Esophagus squamous epithelium (tissue), 5 donors: ENCODE measurements at regions not wholly inside any gene's neighbourhood (a gene's known extent, or its start where the extent isn't known, plus 50 kb on each side); places are given as distances from the start of the nearest gene placed in this dataset.

Experiments
- DNase-seq: peaks from one replicate; lab custom pipeline; 2025; lab: John Stamatoyannopoulos, UW
- H3K27ac ChIP-seq, 4 donors: fragments of 200-600 bp; sonication (generic); one replicate each; pipeline ENCODE4 v1.5.1; 2016 to 2019; ENCODE audit warnings: mild to moderate bottlenecking in 1 of 4
- H3K27me3 ChIP-seq, 4 donors: fragments of 200-600 bp; sonication (generic); 1 replicate in 3 of 4; 2 replicates in 1 of 4; pipeline versions ENCODE4 v1.5.1 to v1.6.0; 2017 to 2021; ENCODE audit warnings: antibody characterized with exemption in 1 of 4
- H3K36me3 ChIP-seq, 3 donors: fragments of 200-600 bp; sonication (generic); one replicate each; pipeline ENCODE4 v1.5.1; 2016 to 2019
- H3K4me1 ChIP-seq, 3 donors: fragments of 200-600 bp; sonication (generic); one replicate each; pipeline ENCODE4 v1.5.1; 2017 to 2019
- H3K4me3 ChIP-seq, 4 donors: fragments of 200-600 bp; sonication (generic); 1 replicate in 3 of 4; 2 replicates in 1 of 4; pipeline ENCODE4 v1.5.1; 2016 to 2019; ENCODE audit warnings: mild to moderate bottlenecking in 2 of 4, moderate library complexity in 1 of 4
- H3K9me3 ChIP-seq, 3 donors: fragments of 200-600 bp; sonication (generic); one replicate each; pipeline ENCODE4 v1.5.1; 2016 to 2019
- POLR2A ChIP-seq, 4 donors: fragments of 450-650 bp; IDR thresholded peaks; one replicate each; pipeline ENCODE4 v1.6.1; 2017; ENCODE audit warnings: antibody characterized with exemption in 4 of 4, mild to moderate bottlenecking in 4 of 4, moderate library complexity in 3 of 4
- WGBS, 2 donors: methylation state at CpG; one replicate each; pipeline ENCODE4 v1.1.5; 2018; 5-methylcytosine and 5-hydroxymethylcytosine counted together
- intact Hi-C: fragments of 100-400 bp; cut with DNase I; formaldehyde crosslinking; loops from one replicate; pipeline ENCODE4 v1.15.0; 2022
- TF ChIP-seq, protein P1 (sequence below), 6 experiments: fragments of 450-650 bp in 4 of 6; fragments of 200-600 bp in 2 of 6; sonication (generic) in 2 of 6; IDR thresholded peaks; one replicate each; pipeline ENCODE4 v1.5.1; 2016 to 2019; ENCODE audit warnings: antibody characterized with exemption in 6 of 6, mild to moderate bottlenecking in 4 of 6, moderate library complexity in 4 of 6
- donor health status: DM: yes; HTN: yes; CAD: no.

DNA sequence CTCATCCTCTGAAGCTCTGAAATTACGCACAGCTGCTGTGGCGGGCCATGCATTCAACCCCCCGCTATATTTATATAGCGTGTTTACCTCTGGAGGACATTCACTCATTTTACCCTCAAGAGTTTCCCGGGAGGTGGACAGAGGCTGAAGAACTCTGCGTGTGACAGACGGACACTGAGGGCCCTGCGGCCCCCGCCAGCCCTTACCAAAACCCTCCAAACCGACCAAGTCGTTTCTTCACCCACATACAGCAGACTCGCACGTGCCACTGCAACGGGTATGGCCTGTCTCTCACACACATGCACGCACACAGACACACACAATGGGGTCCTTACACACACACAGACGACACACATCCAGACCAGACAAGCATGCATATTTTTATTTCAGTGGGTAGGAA, 216.4 kb upstream of the FOXF1 start:
- peaks cover 0 to 23% (median 10%) of the 10 kb centered on the region in 3 donors for H3K4me1 ChIP-seq
- DNase-seq, result no peak
- 74 to 78% methylated on average over 9 to 15 of the region's 16 CpGs for WGBS, 2 donors
- no peak overlapping the region for H3K4me3 ChIP-seq
- TF ChIP-seq, protein P1, sequence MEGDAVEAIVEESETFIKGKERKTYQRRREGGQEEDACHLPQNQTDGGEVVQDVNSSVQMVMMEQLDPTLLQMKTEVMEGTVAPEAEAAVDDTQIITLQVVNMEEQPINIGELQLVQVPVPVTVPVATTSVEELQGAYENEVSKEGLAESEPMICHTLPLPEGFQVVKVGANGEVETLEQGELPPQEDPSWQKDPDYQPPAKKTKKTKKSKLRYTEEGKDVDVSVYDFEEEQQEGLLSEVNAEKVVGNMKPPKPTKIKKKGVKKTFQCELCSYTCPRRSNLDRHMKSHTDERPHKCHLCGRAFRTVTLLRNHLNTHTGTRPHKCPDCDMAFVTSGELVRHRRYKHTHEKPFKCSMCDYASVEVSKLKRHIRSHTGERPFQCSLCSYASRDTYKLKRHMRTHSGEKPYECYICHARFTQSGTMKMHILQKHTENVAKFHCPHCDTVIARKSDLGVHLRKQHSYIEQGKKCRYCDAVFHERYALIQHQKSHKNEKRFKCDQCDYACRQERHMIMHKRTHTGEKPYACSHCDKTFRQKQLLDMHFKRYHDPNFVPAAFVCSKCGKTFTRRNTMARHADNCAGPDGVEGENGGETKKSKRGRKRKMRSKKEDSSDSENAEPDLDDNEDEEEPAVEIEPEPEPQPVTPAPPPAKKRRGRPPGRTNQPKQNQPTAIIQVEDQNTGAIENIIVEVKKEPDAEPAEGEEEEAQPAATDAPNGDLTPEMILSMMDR (IDR thresholded peaks at IDR 0.05), result no peak
- TF ChIP-seq POLR2A (IDR thresholded peaks at IDR 0.05), result no peak
- H3K27ac ChIP-seq, result peak overlapping the region in 1 of 4 donors; percentile 23
- no peaks in the 10 kb centered on the region for H3K9me3 ChIP-seq
- no peaks in the 10 kb centered on the region for H3K36me3 ChIP-seq
- H3K27me3 ChIP-seq, result peaks cover 0 to 97% (median 3%) of the 10 kb centered on the region in 4 donors
- intact Hi-C loops, result no loop called here

- TF ChIP-seq, protein P1 (IDR thresholded peaks at IDR 0.05), result no peak
- TF ChIP-seq POLR2A (IDR thresholded peaks at IDR 0.05), result no peak
- Histone ChIP-seq H3K27me3 (peaks cover 0 to 97% (median 0%) of the 10 kb centered on the region in 4 donors), H3K4me3 (no peak overlapping the region), H3K4me1 (peaks cover 0 to 27% (median 10%) of the 10 kb centered on the region in 3 donors), H3K27ac (peak overlapping the region in 3 of 4 donors; percentile 23 to 63 (median 38)), H3K36me3 (no peaks in the 10 kb centered on the region), H3K9me3 (no peaks in the 10 kb centered on the region)
- DNase-seq, result no peak
- intact Hi-C loops, result no loop called here
- WGBS, 2 donors, result 41 to 50% methylated on average over 13 to 15 of the region's 16 CpGs
These were observed 215.7 kb upstream of the FOXF1 start for GRCh38 chr16:86294535-86295196.

DNA sequence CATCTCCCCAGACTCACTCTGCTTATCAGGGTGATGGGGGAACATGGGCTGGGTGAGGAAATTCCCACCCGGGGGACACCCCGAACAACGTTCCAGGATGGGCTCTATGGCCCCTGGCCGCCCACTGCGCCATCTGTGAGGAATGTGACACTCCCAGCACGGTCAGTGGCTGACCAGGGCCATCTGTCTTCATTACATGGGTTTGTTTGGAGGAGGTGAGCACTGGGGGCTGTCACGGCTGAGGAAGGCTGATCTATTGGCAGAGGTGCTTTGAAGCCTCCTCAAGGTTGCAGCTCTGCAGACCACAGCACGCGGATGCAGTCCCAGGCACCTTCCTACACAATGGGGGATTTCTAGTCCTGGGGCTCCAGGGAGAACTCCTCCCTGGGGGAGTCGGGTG, 214.1 kb upstream of the FOXF1 start:
- H3K27ac ChIP-seq, result no peak overlapping the region
- WGBS, 2 donors, result 60 to 100% methylated on average over 1 to 2 of the region's 10 CpGs
- H3K9me3 ChIP-seq, result no peaks in the 10 kb centered on the region
- DNase-seq, result no peak
- no peak overlapping the region for H3K4me3 ChIP-seq
- peaks cover 0 to 96% (median 0%) of the 10 kb centered on the region in 4 donors for H3K27me3 ChIP-seq
- no peak for TF ChIP-seq POLR2A (IDR thresholded peaks at IDR 0.05)
- TF ChIP-seq, protein P1 (IDR thresholded peaks at IDR 0.05), result no peak
- intact Hi-C loops, result no loop called here
- no peaks in the 10 kb centered on the region for H3K36me3 ChIP-seq
- H3K4me1 ChIP-seq, result peaks cover 0 to 33% (median 10%) of the 10 kb centered on the region in 3 donors

- Histone ChIP-seq H3K36me3 (no peaks in the 10 kb centered on the region), H3K27me3 (peaks cover 0 to 91% (median 0%) of the 10 kb centered on the region in 4 donors), H3K27ac (peak overlapping the region; percentile 30 to 79 (median 72)), H3K4me1 (peaks cover 0 to 33% (median 10%) of the 10 kb centered on the region in 3 donors), H3K4me3 (peak overlapping the region in 1 of 4 donors; percentile 3), H3K9me3 (no peaks in the 10 kb centered on the region)
- 32 to 56% methylated on average over 13 of the region's 13 CpGs for WGBS, 2 donors
- intact Hi-C loops, result no loop called here
- DNase-seq, result no peak
- TF ChIP-seq, protein P1 (IDR thresholded peaks at IDR 0.05), result no peak
- no peak for TF ChIP-seq POLR2A (IDR thresholded peaks at IDR 0.05)
These were observed 212.9 kb upstream of the FOXF1 start for GRCh38 chr16:86297391-86297790.
